ENCODE measurements at regions not wholly inside any gene's neighbourhood (a gene's known extent, or its start where the extent isn't known, plus 50 kb on each side); places are given as distances from the start of the nearest gene placed in this dataset.

DNA sequence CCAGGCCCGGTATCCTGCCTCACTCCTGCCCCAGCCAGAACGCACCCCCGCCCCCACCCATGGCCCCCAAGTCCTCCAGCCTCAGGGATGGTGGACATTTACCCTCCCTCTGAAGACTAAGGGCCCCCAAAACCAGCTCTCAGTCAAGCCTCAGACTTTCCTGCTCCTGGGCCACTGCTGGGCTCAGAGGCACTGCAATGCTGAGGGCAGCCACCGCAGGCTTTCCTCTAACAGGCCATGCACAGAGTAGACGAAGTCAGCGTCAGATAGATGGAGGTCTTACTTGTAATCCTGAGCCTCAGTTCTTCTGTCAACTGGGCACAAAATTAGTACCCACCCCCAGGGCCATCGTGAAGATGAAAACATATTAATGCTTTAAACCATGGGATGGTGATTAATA, 92.6 kb downstream of the TTC32 start:
- no peak for DNase-seq (ENCODE audit: low spot score)

GRCh38 chr2:19807866-19808265, 93.9 kb downstream of the TTC32 start:
- no peak for DNase-seq (ENCODE audit: low spot score)

DNA sequence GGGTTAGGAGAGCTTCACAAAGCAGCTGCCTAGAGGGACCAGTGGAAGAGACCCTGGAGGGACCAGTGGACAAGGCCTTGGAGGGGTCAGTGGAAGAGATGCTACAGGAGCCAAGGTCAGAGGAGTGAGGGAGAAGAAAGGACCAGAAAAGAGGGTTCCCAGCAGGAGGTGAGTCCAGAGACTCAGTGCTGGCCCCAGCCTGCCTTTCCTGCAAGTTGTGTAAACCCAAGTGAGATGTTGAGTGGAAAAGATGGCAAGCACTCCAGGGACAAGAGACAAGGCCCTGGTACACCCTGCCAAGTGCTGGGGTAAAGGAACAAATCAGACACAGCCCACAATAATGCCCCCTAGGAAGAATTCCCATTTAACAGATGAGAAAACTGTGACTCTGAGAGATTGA, 94.4 kb downstream of the TTC32 start:
- no peak for DNase-seq (ENCODE audit: low spot score)

GRCh38 chr2:19806591-19806990, 95.2 kb downstream of the TTC32 start:
- no peak for DNase-seq (ENCODE audit: low spot score)

- DNase-seq (ENCODE audit: low spot score) = no peak
Observed at GRCh38 chr2:19806131-19806530, 95.7 kb downstream of the TTC32 start.

- no peak for DNase-seq (ENCODE audit: low spot score)
Observed at GRCh38 chr2:19805266-19805665, 96.5 kb downstream of the TTC32 start.

- DNase-seq (ENCODE audit: low spot score) = no peak
Observed at GRCh38 chr2:19804639-19805260, 97.0 kb downstream of the TTC32 start.

- DNase-seq (ENCODE audit: low spot score) = no peak
Observed at GRCh38 chr2:19802086-19802841, 99.5 kb downstream of the TTC32 start.

DNA sequence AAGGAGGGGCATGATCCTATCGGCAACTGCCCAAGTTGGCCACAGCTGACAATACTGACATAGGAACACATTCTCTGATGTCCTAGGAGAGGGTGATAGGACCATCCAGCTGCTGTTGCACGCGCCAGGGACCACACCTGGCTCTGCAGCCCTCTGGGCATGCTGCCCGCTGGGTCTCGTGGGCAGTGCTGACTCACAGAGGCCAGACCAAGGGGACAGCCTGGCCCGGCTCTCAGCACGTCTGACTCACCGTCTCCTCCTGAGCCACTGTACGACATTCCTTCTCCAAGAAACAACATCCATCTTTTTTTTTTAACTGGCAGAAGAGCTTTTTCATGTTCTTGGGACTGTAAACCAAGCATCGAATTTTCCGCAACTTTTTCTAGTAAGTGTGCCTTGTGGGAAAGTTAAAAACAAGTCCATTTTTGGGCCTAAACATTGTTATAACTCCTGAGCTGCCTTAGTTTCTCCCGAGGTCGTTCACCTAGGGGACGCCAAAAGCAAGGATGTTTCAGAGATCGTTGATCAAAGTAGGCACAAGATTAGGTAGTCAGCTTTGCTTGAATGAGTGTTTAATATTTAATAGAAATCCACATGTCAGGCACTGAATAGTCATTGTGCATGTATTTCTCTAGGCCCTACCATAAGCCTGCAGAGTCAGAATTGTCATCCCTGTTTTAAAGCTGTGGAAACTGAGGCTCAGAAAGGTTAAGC, 100.3 kb downstream of the TTC32 start:
- DNase-seq (ENCODE audit: low spot score) = peak; percentile 80

- DNase-seq (ENCODE audit: low spot score) = no peak
Observed at GRCh38 chr2:19800796-19801195, 101.0 kb downstream of the TTC32 start.

- DNase-seq (ENCODE audit: low spot score) = no peak
Observed at GRCh38 chr2:19799881-19800780, 101.7 kb downstream of the TTC32 start.

GRCh38 chr2:19797871-19798270, 103.9 kb downstream of the TTC32 start:
- DNase-seq (ENCODE audit: low spot score) = no peak

- no peak for DNase-seq (ENCODE audit: low spot score)
Observed at GRCh38 chr2:19797243-19797810, 104.5 kb downstream of the TTC32 start.

GRCh38 chr2:19796035-19796695, 105.6 kb downstream of the TTC32 start:
- no peak for DNase-seq (ENCODE audit: low spot score)

DNA sequence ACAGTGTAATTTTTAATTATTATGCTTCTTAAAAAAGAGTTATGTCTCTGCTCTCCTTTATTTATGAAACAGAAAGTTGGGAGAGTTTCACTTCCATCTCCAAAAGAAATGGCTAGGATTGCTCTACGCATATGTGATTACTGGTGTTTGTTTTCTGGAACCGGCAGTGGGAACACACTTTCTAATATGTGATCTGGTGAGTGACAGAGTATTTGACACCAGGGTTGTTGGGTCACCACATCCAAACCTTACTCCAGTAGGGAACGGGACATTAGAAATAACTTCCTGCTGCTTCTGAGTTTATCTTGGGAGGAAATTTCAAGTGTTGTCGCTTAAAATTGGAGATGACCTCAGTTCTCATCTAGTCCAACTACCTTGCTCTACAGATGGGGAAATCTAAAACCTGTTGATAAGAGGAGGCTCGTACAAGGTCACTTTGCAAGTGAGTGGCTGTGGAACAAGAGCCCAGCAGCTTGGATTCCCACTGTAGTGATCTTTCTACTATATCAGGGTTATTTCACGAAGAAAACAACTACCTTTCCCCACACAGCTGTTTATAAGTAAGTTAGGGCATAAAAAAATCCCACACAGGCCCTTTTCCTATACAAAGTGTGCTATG, 108.5 kb downstream of the TTC32 start:
- no peak for DNase-seq (ENCODE audit: low spot score)

DNA sequence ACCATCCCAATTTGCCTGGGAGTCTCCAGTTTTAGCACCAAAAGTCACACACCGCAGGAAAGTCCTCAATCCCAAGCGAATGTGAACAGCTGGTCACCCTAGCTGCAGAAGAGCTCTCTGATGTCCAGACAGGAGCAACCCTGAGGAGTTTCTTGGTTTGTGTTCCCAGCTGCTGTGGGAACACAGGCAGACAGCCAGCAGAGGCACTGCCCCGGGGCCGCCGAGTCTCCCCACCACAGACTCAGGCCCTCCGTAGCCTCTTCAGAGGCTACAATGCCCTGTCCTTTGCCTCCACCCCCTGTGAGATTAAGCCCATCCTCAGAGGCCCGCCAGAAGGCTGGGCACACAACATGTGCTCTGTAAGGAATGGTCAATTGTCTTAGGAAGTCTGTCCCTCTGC, 111.5 kb downstream of the TTC32 start:
- DNase-seq (ENCODE audit: low spot score) = no peak

- no peak for DNase-seq (ENCODE audit: low spot score)
Observed at GRCh38 chr2:19787134-19787533, 114.6 kb downstream of the TTC32 start.

DNA sequence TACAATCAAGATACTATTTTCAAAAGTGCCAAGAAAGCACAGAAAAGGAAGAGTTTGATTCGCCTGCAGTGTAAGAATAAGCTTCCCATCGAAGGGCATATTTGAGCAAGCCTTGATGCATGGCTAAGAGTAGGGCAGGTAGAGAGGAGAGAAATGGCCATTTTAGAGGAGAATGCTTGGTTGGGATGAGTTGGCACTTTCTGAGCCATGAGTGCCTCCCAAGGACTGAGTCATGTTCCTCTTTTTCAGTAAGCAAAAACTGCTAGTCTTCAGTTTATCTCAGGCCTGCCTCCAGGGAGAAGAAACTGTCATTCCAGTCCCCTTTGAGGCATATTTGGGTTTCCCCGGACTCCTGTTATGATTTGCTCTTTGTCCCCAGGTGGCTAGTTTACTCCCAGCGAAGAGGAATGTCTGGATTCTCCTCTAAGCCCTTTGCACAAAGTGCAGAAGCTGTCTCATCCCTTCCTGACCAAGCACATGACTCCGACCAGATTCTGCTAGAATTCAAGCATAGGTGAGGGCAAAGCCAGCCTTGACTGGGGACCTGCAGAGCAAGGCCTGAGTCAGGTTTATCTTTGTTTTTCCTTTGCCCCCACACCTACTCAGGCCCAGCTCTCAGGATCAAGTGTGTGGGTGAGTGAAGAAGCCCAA, 115.2 kb downstream of the TTC32 start:
- DNase-seq (ENCODE audit: low spot score) = no peak

GRCh38 chr2:19785867-19786266, 115.9 kb downstream of the TTC32 start:
- DNase-seq (ENCODE audit: low spot score) = no peak

- DNase-seq (ENCODE audit: low spot score) = no peak
Observed at GRCh38 chr2:19785447-19785846, 116.3 kb downstream of the TTC32 start.
